NCI-H524 treated with DMSO at 0.1 percent for 48 hours (cell line): ENCODE measurements at regions not wholly inside any gene's neighbourhood (a gene's known extent, or its start where the extent isn't known, plus 50 kb on each side); places are given as distances from the start of the nearest gene placed in this dataset.

ENCODE experiments used
- DNase-seq: peaks from one replicate; lab custom pipeline; 2025; lab: John Stamatoyannopoulos, UW

- DNase-seq, result no peak
Measured at GRCh38 chr13:34247596-34247995, 429.6 kb downstream of the RFC3 start.

DNA sequence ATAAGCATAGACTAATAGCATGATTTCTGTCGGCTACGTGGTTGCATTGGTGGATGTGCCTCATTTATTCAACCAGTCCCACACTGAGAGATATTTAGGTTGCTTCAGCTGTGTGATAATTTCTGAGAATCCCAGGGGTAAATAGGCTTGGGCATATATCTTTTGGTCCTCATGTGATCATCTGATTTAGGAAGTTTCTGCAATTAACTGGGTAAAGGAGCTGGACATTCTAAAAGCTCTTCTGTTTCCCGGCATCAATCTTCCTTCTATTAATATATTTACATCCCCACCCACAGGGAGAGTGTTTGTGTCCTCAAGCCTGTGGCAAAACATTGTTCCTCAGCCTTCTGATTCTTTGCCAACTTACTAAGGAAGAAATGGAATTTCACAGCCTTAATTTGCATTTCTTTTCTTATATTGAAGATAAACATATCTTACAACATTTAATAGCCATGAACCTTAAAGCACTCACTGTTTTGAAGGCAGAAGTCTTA, 431.6 kb downstream of the RFC3 start:
- no peak for DNase-seq

- no peak for DNase-seq
Measured at GRCh38 chr13:34250151-34250670, 432.3 kb downstream of the RFC3 start.

DNA sequence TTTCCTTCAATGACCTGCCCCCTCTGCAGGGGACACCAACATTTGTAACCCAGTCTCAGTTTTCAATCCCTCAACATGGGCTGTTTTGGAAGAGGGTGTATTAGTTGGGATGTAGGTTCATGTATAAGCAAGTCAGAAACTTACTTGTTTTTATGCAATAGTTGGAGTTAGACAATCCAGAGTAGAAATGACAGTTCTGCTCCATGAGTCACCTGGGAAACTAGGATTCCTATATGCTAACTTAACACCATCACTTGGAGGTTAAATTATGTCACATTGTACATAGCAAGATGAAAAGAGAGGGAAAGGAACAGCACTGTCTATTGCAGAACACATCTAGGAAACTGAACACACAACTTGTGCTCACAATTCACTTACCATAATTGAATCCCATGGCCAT, 436.4 kb downstream of the RFC3 start:
- DNase-seq, result no peak

DNA sequence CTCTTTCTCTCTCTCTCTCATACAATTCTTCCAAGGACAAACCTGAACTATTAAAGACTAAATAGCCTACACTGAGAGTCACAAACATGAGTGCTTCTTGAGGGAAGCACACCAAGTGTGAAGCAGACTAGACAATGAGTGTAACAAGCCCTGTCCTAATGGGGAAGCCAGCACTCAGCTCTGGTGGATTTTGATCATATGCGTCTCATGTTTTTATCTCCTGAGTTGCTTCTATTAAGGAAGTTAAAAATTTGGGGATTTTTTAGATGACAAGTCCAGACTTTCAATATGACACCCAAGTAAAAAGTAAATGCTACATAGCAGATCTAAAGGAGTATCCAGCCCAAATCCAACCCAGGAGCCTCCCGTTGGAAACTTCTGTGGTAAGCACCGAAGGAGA, 437.8 kb downstream of the RFC3 start:
- DNase-seq, result no peak

DNA sequence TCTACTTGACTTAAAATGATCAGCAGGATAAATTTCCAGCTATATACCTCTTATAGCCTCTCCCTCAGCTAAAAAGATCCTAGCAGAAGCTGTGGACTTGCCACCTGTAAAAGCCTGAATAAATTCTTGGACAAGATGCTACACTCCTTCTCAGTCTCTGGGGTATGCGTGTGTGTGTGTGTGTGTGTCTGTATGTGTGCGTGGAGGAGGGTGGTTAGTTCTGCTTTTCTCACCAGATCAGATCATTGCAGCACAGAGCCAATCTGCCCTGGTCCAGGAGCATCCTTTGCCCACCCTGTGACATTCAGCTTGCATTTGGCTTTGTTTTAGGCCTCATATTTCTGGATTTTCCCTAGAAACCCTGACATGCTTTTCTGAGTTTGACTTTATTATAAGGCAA, 438.3 kb downstream of the RFC3 start:
- DNase-seq, result no peak

DNA sequence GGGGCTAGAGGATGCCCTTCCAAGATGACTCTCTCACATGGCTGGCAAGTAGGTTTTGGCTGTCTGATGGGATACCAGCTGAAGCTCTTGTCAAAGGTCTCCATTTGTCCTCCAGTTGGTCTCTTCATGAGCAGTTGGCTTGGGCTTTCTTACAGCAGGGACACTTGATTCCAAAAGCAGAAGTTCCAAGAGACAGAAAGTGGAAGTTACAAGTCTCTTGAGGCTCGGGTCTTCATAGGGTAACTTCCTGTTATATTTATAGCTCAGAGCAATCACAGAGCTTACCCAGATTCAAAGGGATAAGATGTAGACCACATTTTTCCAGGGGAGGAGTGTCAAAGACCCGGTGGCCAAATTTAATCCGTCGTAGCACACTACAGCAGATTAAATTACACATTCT, 440.0 kb downstream of the RFC3 start:
- no peak for DNase-seq

GRCh38 chr13:34258646-34259386, 440.9 kb downstream of the RFC3 start:
- DNase-seq, result no peak

DNA sequence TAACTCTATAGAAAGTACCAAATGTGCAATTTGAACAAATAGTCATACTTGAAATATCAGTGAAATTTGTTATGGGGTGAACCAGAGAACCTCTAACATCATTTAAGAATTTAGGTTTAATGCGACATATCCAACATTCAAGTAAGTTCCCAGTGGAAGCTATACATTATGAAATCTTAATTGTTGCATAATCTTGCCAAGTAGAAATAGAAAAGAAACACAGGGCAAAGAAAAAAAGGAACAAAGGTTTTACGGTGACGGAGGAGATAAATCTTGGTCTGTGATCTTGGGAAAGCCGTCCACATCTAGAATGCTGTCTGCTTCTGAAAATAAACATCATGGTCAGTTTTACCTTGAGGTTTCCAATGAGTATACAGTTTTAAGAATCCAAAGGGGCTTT, 445.7 kb downstream of the RFC3 start:
- no peak for DNase-seq

DNA sequence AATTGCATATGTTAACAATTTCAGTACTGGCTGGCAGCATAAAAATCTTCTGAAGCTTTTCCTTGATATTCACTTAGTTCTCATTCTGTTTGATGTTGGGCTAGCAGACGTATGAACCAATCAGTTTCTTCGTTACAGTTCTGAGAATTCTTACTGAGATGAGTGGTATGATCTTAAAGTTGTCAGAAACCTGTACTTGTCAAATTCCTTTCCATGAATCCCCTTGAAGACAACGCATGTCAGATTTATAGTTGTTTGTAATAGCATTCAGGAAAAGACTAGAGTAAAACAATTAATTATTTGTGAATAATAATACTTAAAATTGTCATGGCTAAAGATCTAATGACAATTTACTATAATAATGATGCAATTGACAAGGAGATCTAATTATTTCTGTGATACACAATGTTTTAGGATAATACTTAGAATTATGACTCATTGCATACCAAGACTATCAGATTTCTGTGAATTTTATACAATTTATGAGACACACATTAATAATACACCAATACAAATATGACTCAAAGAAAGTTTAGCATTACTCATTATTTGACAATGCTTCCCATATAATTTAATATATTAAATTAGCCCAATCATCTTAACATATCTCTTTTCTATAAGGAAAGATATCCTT, 447.2 kb downstream of the RFC3 start:
- no peak for DNase-seq

GRCh38 chr13:34276764-34277163, 458.8 kb downstream of the RFC3 start:
- no peak for DNase-seq

GRCh38 chr13:34277936-34278335, 460.0 kb downstream of the RFC3 start:
- no peak for DNase-seq

GRCh38 chr13:34278780-34279179, 460.8 kb downstream of the RFC3 start:
- no peak for DNase-seq

DNA sequence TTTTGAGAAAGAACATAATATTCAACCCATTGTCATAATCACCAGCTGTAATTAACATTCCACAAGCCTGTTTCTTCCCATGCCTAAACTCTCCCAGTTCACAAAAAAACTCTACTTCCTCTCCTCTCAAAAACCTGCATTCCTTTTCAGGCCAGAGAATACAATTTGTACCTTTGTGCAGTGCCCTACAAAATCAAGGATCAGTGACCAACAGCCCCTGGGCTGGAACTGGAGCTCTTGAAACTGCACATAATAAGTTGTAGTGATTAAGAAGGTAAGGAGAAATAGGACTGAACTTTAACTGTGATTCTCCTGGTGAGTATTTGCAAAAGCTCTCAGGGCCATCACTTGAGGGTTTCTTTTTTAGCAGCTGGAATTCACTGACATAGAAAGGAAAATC, 472.7 kb downstream of the RFC3 start:
- DNase-seq, result no peak

GRCh38 chr13:34294483-34295129, 476.7 kb downstream of the RFC3 start:
- no peak for DNase-seq

DNA sequence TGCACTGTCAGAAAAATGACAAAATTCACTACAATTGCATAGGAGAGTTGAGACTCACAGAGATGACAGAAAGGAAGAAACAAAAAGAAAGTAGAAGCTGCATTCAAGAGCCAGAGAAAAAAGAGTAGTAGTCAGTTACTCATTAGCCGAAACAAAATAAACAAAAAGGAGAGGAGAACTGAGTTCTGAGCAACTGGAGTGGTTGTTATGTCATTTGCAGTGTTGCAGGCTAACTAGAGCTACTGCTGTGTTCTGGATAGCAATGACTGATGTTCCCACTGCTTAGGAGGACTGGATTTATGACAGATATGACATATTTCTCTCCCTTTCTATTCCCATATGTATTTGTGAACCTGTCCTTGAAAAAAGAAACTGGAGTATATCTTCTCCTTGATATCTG, 482.6 kb downstream of the RFC3 start:
- no peak for DNase-seq

GRCh38 chr13:34302596-34302995, 484.6 kb downstream of the RFC3 start:
- DNase-seq, result no peak

GRCh38 chr13:34303346-34303745, 485.4 kb downstream of the RFC3 start:
- no peak for DNase-seq

- DNase-seq, result no peak
Measured at GRCh38 chr13:34307607-34308006, 489.7 kb downstream of the RFC3 start.

DNA sequence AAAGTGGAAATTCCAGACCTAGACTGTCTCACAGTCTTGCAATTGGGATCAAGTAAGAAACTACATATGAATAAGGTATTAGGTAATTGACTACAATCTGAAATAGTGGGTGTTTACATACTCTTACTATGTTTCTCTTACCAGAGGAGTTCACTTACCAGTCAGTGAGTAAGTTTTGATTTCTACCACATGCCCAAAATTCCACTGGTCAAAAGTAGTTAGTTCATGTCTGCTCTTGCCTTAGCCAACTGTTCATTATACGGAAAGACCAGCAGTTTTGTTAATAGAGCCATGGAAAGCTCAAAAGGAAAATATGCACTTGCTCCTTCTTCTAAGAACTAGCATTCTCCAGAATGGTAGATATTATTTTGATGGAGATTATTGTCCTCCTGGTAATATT, 490.8 kb downstream of the RFC3 start:
- no peak for DNase-seq

- no peak for DNase-seq
Measured at GRCh38 chr13:34310539-34310938, 492.6 kb downstream of the RFC3 start.

DNA sequence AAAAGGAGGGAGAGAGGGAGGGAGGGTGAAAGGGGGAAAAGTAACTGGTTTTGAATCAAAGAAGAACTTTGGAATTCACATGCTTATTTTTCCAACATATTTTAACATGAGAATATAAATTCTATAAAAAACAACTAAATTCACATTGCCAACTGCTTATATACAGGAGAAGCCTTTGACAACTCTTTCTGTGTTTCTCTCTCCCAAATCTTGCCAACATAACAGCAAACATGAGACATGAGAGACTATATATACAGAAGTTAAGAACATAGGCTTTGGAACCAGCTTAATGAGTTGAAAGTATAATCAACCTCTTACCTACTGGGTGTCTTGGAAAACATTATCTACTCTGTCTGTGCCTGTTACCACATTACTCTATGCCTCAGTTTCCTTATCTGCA, 493.3 kb downstream of the RFC3 start:
- no peak for DNase-seq

DNA sequence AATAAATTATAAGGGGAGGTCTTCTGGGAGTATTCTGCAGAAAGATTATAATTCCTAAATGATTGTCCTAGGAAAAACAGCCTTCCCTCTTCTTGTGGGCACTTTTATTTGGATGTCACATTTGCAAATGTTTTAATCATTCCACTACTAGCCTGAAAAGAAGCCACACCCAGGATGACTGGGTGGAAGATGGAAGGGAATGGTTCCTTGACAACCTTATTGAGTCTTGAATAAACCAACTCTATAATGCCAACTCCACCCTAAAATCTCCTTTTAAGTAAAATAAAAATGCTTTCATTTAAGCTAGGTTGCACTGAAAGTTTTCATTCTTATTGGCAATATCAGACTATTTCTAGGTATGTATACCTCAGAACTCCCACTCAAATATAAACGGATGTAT, 494.6 kb downstream of the RFC3 start:
- DNase-seq, result no peak
